ENCODE measurements at regions not wholly inside any gene's neighbourhood (a gene's known extent, or its start where the extent isn't known, plus 50 kb on each side); places are given as distances from the start of the nearest gene placed in this dataset.
"Not testable (repeated sequence)": the region's sequence is repeated elsewhere in the genome, so short reads cannot be mapped to it uniquely, and the experiment has no call there.

GRCh38 chr6:15761045-15761502 lies 98.2 kb upstream of the DTNBP1 start:
- no peak for DNase-seq (ENCODE audit: low read depth)

- DNase-seq (ENCODE audit: low read depth) = no peak
Measured at GRCh38 chr6:15758631-15759215, 95.9 kb upstream of the DTNBP1 start.

- no peak for DNase-seq (ENCODE audit: low read depth)
Measured at GRCh38 chr6:15755526-15755925, 92.7 kb upstream of the DTNBP1 start.

- no peak for DNase-seq (ENCODE audit: low read depth)
Measured at GRCh38 chr6:15754706-15755079, 91.9 kb upstream of the DTNBP1 start.

DNA sequence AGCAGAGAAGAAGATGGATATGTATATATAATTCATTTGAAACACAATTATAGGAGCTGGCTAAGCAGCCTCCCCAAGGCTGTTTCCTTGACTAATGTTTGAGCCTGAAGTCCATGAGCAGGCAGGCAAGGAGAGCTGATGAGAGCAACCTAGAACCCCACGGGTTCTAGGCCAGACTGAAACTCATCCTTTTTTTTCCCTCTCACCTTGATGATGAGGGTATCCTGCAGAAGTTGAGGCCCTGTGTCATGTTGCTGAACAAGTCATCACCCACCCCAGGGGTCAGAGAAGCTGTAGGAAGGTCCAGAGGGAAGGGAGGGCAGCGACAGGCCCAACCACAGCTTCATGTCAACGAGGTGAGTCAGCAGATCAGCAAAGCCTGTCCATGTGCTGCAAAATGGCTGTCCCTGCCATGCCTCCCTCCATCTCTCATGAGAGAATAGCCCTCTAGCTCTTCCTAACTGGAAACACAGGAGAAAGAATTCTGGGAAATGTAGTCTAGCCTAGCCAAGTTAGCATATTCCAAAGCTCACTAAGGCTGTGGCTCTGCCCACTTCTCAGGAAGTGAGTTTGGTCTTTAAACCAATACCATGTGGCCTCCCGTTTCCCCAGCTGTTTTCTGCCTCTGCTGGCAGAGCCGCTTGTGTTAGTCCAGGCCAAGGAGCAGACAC lies 91.3 kb upstream of the DTNBP1 start:
- no peak for DNase-seq (ENCODE audit: low read depth)

GRCh38 chr6:15752820-15753219 lies 90.0 kb upstream of the DTNBP1 start:
- no peak for DNase-seq (ENCODE audit: low read depth)

- DNase-seq (ENCODE audit: low read depth) = no peak
Measured at GRCh38 chr6:15751721-15752350, 89.0 kb upstream of the DTNBP1 start.

DNA sequence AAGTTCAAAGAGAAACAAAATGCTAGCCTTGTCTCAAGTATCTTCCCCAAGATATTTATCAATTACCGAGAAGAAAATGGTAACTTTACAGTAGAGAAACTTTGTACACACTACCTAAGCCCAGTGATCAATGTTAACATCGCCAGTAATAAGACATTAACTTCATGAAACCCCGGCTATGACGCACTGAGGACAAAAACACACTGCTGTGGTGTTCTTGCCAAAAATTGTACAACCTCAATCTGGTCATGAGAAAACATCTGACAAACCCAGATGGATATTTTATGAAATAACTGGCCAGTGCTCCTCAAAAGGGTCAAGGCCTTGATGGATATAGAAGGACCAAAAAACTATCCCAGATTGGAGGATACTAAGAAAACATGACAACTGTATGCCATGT lies 85.5 kb upstream of the DTNBP1 start:
- DNase-seq (ENCODE audit: low read depth) = no peak

- DNase-seq (ENCODE audit: low read depth) = no peak
Measured at GRCh38 chr6:15747354-15747883, 84.6 kb upstream of the DTNBP1 start.

DNA sequence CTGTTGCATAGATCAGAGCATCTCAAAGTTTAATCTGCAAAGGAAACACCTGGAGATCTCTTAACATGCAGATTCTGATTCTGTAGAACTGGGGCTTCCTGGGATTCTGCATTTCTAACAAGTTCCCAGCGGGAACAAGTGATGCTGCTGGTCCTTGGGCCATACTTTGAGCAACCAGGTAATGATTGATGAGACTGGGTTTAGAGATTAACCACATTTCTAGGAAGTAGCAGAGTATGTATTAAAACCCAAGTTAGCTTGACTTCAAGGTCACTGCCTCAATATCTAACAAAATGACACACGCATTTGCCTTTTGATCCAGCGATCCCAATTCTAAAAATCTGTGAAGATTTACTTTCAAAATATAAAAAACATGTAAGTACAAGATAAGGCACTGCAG lies 83.0 kb upstream of the DTNBP1 start:
- DNase-seq (ENCODE audit: low read depth) = no peak

- DNase-seq (ENCODE audit: low read depth) = no peak
Measured at GRCh38 chr6:15744818-15745402, 82.1 kb upstream of the DTNBP1 start.

- DNase-seq (ENCODE audit: low read depth) = not testable (repeated sequence)
Measured at GRCh38 chr6:15742013-15742412, 79.2 kb upstream of the DTNBP1 start.

DNA sequence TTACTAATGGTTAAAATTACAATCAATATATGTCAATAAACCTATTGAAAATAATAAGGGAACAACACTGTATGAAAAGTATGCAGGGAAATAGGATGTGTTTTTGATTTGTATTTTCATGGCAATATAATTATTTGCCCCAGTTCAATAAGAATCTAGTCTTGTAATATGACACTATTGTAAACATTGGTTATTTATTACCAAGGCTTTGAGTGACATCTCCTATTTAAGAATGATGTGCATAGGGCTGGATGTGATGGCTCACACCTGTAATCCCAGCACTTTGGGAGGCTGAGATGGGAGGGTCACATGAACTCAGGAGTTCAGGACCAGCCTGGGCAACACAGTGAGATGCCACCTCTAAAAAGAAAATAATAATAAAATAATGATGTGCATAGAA lies 78.6 kb upstream of the DTNBP1 start:
- DNase-seq (ENCODE audit: low read depth) = no peak

- no peak for DNase-seq (ENCODE audit: low read depth)
Measured at GRCh38 chr6:15739867-15740266, 77.0 kb upstream of the DTNBP1 start.

GRCh38 chr6:15739353-15739752 lies 76.5 kb upstream of the DTNBP1 start:
- no peak for DNase-seq (ENCODE audit: low read depth)

DNA sequence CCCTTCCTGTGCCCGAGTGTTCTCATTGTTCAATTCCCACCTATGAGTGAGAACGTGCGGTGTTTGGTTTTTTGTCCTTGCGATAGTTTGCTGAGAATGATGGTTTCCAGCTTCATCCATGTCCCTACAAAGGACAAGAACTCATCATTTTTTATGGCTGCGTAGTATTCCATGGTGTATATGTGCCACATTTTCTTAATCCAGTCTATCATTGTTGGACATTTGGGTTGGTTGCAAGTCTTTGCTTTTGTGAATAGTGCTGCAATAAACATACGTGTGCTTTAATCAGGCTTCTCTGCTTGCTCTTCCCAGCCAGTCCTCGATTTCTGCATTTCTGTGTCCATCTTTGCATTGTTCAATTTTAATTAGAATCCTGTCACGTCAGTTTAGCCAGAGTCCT lies 75.4 kb upstream of the DTNBP1 start:
- DNase-seq (ENCODE audit: low read depth) = not testable (repeated sequence)

DNA sequence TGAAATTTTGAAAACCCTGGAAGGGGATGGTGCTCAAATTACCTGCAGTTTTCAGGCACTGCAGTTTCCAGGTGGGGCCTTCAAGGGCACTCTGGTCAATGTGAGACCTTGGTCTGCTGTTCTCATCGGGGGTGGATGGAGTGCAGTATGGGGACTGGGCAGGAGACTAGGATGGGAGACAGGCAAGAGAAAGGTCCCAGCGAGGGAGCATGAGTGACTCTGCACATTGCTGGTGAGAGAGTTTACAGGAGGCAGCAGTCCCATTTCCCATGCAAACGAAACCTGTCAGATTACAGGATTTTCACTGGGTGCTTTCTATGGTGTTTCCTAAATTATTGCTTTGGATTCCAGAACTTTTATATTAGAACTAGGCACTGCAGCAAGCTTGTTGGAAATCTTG lies 73.5 kb upstream of the DTNBP1 start:
- no peak for DNase-seq (ENCODE audit: low read depth)

GRCh38 chr6:15735567-15736265 lies 72.9 kb upstream of the DTNBP1 start:
- no peak for DNase-seq (ENCODE audit: low read depth)

GRCh38 chr6:15734118-15734897 lies 71.5 kb upstream of the DTNBP1 start:
- no peak for DNase-seq (ENCODE audit: low read depth)

DNA sequence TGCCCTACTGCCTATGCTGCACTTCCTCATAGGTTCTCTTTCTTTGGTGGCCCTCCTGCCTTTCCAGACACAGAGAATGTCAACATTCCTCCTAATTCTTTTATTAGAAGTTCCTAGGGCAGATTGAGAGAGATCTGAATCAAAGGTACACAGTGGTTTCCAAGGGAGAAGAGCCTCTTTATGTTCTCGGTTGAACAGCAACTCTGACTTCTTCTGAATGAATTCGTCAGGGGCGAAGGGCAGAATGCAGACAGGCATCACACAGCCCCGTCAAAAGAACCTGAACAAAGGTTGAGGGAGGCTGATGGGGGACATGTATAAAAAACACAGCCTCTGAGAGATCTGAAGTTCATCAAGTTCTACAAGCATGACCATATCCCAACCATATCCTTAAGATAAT lies 68.1 kb upstream of the DTNBP1 start:
- DNase-seq (ENCODE audit: low read depth) = no peak

DNA sequence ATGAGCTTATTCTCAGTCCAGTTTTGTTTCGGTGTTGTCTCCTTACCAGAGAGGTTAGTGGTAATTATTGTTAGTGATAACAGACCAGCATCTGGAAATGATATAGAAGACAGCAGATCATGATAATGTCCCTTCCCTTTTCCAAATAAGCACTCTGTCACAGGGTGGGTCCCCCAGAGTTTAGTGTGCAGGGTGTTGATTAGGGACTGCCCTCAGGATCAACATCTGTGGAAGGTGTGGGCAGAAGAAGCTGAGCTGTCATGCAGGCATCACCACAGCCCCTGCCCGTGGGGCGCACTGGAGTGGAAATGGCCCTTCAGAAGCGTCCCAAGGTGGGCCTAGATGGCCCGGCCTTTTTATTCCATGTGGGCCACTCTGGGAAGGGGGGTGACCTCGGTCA lies 67.6 kb upstream of the DTNBP1 start:
- DNase-seq (ENCODE audit: low read depth) = no peak

GRCh38 chr6:15722731-15723130 lies 59.9 kb upstream of the DTNBP1 start:
- no peak for DNase-seq (ENCODE audit: low read depth)
